GM19239 (cell line): ENCODE measurements at regions not wholly inside any gene's neighbourhood (a gene's known extent, or its start where the extent isn't known, plus 50 kb on each side); places are given as distances from the start of the nearest gene placed in this dataset.
"Not testable (repeated sequence)": the region's sequence is repeated elsewhere in the genome, so short reads cannot be mapped to it uniquely, and the experiment has no call there.

Experiments used
- DNase-seq: peaks from one replicate; pipeline ENCODE4 v3.0.0; 2011; ENCODE audit warnings: low spot score; ENCODE audit not compliant: insufficient read length
- FAIRE-seq: peaks from 2 replicates; lab custom pipeline; 2011; peaks lifted over from hg19 to GRCh38; lab: Jason Lieb, UNC

DNA sequence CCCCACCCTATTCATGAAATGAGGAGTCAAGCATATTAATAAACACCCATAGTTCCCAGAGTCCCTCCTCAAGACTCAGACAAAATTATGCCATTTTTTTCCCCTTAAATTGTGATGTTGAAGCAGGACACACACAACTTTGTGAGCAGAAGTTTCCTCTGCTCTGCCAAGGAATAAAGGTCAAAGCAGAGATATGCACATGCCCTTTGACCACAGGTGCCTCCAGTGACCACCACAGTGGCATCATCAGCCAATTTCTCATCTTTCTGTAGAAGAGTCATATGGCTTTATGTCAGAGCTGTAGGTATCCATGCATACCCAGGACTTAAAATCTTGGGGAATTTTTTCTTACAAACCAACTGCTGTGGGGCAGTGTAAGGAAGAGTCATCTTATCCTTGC is 304.4 kb upstream of the GADL1 start:
- no peak for FAIRE-seq
- no peak for DNase-seq

DNA sequence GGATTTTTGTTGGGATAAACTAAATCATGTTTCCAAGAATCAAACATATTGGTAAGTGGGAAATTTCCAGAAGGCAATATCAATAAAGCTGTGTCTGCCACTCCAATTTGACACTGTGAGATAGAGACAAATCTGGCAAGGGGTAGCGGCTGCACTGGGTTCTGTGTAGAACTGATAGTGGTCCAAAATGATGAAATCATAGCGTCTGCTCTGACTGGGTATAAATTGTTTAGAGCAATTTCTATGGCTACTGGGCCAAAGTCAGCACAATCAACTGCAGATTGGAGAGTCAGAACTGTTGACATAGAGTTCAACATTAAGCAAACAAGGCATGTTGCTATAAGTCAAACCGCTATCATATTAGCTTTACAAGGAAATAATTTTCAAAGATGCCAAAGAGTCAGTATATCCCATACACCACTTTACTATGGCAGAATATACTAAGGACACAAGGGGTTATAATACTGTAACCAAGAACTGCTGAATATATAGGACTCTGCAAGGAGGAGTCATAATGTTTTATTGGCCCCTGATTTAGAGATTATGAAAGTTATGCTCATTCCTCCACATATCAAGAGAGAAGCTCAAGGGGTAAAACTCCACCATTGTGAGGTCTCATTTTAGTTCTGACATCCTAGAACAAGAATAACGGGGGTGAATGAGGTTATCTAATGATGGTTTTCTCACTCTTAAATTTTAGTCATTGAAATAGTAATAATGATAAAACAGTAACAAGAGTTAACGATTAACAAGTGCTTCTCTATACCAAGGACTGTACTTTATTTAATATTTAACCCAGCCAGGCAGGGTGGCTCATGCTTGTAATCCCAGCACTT is 309.7 kb upstream of the GADL1 start:
- no peak for DNase-seq
- FAIRE-seq = no peak

DNA sequence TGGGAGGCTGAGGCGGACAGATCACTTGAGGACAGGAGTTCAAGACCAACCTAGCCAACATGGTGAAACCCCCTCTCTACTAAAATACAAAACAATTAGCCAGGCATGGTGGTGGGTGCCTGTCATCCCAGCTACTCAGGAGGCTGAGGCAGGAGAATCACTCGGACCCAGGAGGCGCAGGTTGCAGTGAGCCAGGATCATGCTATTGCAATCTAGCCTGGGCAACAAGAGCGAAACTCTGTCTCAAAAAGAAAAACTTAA is 310.3 kb upstream of the GADL1 start:
- FAIRE-seq, DNase-seq: not testable (repeated sequence)

DNA sequence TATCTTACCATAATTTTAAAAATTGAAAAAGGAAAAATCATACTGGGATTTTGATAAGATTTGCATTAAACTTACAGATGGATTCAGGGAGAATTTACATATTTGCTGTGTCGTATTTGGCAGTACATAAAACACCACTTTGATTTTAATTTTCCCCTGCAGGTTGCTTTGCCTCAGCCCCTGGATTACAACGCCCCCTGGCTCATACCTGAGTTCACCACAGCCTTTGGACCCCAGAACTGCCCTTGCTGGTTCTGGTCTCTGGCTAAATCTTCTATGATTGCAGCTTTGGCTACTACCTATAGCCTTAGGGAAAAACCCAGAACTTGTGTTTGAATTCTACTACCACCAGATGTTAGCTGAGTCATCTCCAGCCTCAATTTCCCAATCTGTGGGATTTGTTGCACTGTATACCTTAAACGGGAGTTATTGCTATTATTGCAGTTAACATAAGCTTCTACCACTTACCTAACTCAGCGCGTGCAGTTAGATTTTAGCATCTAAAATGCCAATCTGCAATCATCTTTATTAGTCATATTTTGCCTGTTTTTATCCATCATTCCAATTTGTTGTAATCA is 315.7 kb upstream of the GADL1 start:
- DNase-seq (no peak), FAIRE-seq (no peak)

DNA sequence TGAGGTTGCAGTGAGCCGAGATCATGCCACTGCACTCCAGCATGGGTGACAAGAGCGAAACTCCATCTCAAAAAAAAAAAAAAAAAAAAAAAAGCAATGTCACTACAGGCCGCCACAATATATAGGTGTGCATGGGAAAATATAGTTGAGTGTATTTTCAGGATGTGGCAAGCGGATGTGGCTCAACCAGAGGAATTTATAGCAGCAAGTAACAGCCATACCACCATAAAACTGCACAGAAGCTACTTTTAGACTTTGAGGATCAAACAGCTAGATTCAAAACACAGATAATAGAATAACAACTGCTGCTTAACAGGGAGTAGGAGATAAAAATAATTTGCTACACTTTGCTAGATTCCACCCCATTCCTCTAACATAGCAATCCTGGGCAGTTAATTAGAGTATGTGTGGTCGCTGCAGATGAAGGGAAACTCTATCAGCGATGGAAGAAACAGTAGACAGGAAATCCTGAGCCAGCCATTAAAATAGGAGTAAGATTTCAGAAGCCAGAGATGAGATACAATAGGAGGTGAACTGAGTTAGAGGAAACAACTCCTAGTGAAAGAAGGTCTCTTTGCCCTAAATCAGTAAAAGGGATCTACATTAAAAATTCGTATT is 318.7 kb upstream of the STT3B start:
- FAIRE-seq (peak; percentile 31), DNase-seq (no peak)

DNA sequence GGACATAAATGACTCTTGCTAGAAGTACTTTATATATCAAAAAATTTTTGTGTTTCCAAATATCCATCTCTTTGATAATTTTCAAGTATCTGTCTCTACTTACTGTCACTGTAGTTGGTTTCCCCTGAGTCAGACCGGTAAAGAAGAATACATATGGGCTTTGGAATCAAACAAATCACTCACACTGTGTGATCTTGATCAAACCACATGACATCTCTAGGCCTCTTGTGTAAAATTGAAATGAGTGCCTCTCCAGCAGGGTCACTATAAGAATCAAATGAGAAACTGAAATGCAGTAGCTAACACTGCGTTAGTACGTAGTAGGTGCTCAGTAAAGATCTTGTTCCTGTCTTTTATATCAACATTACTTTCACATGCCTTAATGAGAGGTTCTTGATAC is 314.6 kb upstream of the STT3B start:
- FAIRE-seq = no peak
- no peak for DNase-seq

DNA sequence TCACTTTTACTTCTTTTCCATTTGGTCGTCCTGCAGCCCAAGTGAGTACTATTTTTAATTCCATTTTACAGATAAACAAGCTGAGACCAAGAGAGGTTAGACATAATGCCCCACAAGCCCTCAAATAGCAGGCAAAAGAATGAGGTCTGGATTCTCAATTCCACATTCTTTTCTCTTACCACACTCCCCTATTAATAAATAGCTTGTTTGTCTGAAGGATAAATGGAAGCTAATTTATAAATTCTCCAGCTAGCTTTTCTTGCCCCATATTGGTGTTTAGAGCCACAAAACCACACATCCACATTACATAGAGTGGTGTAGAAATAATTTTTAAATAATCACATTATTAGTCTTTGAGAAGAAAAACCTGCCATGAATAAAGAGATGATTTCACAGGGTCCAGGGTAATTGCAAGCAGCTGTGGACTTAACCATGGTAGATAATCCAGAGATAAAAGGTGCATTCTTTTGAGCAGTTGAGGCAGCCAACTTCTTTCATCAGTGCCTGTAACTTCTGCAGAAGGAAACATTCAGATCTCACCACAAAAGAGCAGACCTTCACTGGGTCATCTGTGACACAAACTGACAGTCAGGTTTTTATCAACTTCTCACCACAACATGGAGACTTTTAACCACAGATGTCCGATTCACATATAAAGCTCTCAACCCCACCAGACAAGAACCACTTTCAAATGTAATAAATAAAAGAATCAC is 313.4 kb upstream of the STT3B start:
- peak; percentile 81 for FAIRE-seq
- no peak for DNase-seq

DNA sequence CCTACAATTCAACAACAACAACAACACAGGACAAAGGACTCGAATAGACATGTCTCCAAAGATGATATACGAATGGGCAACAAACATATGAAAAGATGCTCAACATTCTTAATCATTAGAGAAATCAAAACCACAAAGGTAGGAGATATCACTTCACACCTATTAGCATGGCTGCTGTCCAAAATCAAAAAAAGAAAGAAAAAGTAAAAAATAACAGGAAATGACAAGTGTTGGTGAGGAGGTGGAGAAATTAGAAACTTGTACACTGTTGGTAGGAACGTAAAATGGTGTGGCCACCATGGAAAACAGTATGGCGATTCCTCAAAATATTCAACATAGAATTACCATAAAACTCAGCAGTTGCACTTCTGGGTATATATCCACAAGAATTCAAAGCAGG is 312.3 kb upstream of the STT3B start:
- DNase-seq = no peak
- no peak for FAIRE-seq

DNA sequence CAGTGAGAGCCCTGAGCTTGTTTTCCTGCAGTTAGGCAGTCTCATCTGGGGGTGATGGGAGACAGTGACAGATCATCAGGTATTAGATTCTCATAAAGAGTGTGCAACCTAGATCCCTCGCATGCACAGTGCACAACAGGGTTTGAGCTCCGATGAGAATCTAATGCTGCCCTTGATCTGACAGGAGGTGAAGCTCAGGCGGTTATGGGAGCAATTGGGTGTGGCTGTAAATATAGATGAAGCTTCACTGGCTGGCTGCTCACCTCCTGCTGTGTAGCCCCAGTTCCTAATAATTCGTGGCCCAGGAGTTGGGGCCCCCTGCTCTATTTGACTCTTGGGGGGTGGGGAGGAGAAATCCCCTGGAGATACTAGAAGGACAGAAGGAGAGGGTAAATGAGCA is 309.4 kb upstream of the STT3B start:
- FAIRE-seq = no peak
- DNase-seq = no peak

DNA sequence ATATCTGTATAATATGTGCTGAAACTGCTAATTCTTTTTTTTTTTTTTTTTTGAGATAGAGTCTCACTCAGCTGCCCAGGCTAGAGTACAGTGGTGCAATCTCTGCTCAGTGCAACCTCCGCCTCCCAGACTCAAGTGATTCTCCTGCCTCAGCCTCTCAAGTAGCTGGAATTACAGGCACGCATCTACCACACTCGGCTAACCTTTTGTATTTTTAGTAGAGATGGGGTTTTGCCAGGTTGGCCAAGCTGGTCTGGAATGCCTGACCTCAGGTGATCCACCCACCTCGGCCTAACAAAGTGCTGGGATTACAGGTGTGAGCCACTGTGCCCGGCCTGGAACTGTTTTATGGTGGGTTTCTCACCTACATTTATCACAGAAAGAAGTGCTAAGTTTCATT is 307.8 kb upstream of the STT3B start:
- FAIRE-seq = no peak
- no peak for DNase-seq

DNA sequence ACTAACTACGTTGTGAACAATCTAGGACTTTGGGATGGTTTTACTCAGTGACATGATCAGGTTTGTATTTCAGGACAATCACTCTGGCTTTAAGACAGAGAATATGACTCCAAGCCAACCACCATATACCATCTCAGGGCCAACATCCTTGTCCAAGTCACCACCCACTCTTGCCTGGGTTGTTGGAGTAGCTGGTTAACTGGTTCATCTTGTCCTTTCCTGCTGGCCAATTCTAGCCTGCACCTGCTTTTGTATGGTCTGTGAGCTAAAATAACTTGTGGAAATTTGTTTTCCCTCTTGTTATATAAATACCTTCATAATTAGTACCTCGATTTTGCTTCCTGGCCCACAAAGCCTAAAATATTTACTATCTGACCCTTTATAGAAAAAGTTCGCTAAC is 306.8 kb upstream of the STT3B start:
- FAIRE-seq (no peak), DNase-seq (no peak)

DNA sequence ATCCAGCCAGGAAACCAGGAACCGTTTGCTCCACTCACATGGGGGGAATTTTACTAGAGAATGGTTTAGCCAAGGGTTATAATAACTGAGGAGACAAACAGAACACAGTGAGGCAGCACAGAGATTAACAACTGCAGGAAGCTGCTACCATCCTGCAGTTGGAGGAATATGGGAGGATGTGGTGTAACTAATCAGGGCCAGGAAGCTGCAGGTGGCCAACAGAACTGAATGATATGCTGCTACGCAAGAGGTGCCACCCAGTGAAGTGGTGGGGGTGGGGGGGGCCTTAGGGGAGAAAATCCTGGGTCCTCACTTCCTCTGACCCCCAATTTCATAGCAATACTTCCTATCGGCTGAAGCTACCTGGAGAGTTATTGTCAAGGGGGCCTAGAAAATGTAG is 306.4 kb upstream of the STT3B start:
- DNase-seq = no peak
- peak; percentile 56 for FAIRE-seq

DNA sequence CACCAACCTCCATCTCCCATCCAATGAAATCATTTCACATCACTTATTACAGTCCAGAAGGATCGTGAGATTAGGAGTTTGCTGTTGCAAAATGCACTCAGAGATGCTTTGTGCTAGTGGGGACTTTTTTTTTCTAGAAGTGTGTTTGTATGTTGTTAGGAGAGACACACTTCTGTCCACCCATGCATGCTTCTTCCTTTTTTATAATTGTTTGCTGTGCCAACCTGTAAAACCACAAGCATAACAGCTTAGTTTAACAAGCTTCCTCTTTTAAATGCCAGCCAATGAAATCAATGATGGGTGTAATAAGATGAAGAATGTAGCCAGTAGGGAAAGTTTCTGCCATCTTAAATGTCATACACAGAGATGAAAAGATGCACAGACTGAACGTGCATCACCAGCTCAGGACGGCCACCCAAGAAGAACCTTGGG is 305.6 kb upstream of the STT3B start:
- DNase-seq = no peak
- peak; percentile 11 for FAIRE-seq

DNA sequence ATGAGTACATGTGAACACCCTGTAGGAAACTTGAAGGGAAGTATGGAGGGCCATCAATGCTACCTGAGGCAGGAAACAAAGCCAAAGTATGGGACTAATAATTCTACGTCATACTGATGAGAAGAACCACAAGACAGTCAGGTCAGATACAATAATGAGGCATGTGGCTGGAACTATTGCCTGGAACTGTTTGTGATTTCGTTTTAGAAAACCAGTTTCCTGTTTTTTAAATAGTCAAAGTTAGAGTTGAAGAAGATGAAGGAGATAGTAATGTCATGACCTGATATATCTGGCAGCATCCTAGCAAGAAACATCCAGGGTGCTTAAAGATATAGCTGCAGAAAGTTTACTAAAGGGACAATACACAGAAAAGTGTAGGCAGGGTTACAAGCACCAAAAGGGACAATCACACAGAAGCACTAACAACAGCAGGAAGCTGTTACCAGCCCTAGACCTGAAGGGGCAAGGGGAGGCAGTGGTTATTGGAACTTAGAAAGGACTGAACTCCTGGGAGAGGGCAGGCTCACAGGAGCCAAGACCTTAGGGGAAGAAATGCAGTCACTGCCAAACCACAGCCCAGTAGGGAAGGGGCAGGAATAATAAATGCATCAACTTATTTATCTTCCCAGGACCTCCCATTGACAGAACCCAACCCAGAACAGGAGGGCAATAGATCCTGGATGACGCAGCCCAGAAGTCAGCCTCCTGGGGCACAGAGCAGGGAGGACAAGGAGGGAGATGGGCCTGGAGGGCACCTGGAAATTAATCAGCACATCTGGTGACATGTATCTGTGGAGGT is 302.1 kb upstream of the STT3B start:
- FAIRE-seq (peak; percentile 45), DNase-seq (no peak)

DNA sequence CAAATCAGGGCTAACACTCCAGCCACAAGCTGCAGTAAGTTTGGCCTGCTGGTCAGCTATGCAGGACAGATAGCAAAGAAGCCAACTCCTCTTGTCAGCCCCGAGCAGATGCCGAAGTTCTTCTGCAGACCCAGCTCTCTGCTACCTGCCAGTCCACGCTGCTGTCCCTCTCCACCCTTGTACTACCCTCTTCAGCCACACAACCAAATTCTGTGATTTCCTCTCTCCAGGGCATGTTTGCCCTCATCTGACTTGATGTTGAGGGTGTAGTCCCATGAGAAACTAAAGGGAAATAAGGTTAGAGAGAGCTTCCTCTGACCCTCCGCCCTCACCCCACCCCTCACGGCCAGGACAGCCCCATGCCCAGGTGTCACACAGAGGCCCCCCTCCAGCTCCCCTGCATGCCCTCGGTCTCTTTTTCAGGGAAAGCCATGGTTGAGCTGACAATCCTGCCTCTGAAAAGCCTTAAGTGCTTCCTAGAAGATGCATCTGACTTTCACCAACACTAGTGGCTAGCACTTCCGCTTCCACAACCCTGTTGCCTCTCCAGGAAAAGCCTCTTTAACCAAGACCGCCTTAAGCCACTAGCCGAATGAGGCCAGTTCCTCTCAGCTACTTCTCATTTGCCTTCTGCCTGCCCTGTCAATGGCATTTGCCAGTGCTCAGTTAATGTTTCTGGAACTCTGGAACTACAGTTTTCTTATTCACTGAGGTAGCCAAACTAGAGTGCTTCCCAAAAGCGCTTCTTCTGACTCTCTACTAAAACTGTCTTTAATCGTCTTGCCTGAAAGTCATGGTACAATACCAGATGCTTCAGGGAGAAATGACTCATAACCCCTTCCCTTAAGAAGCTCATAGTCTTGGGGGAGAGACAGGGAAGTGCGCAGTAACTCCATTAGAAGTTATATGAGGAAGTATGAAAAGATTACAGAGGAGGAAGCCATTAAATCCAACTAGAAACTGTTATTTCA is 300.4 kb upstream of the STT3B start:
- FAIRE-seq = no peak
- no peak for DNase-seq

DNA sequence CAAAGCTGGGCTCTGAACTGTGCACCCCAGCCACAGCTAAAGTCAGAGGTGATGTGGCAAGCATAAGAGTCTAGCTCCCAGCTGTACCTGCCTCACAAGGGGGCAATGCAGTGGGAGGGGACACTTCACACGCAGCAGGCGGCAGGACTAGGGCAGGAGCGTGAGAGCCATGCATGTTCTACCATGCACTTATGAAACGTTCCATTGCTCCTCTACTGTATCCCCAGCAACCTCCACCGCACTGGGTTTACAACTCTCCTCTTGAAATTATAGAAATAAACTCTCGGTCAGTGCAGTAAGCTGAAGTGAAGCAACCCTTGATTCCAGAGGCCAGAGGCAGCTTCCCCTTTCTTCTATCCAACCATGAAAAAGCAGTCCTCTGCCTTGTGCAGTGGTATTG is 298.6 kb upstream of the STT3B start:
- DNase-seq = no peak

DNA sequence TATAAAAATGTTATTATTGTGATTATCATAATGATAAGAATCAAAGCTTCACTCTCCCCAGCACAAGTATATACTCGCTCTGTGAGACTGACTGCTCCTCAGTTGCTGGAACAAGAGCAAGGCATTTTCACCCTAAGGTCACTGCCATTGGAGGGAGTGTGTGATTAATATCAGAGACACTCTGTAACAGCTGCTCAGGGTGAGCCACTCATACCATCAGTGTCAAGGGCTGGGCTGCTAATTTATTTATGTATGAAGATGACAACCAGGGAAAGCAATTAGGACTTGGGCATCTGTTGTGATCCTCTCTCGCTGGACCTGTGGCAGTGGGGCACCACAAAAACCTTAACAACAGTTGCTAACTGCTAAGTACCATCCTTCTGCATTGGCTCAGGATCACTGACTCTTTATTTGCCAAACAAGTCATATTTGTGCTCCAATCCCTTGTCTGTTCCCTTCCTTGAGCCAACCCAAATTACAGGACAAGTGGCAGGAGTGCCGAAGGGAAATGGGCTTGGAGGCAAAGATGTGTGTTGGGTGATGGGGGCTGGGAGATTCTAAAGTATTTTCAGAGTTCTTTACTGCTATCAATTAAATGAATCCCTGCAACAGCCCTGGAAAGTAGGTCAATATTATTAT is 297.5 kb upstream of the STT3B start:
- FAIRE-seq (no peak), DNase-seq (no peak)

More for the DNA sequence above, 298.6 kb upstream of the STT3B start:
- FAIRE-seq = no peak

DNA sequence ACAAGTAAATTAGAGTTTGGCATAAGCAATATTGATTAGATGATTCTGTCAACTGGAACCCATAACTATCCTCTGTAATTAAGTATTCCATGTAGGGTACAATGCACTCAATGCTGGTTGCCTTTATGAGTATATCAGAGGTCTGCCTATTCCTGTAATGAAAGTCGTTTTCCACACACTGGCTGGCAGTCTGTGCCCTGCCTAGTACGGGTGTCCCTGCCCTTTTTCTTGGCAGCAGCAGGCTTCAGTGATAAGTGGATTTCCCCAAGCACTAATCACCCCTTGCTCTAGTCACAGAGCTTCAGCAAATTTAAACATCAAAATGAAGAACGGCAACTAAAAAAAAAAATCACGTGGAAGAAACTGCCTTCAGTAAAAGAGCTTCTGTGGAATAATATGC is 294.8 kb upstream of the STT3B start:
- DNase-seq (no peak), FAIRE-seq (no peak)

DNA sequence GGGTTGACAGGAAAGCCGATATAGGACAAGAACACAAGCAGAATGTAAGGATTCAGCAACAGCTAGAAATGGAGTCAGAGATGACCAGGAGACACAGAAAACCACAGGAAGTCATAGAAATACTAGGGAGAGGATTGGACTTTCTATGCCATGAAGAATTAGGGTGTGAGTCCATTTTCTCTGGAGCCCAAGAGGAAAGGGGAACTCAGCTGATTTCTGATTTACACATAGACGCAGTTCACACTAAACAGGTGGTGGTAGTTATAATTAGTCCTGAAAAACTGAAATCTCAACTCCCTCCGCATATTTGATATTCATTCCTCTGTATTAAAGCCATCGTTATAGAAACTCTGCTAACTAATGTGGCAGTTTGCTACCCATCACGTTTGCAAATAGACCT is 292.7 kb upstream of the STT3B start:
- DNase-seq = no peak

More for the DNA sequence above, 292.7 kb upstream of the STT3B start:
- no peak for FAIRE-seq
